Activated CD8-positive, alpha-beta memory T cell treated with anti-CD3 and anti-CD28 coated beads for 4 hours (primary cell): ENCODE measurements at regions not wholly inside any gene's neighbourhood (a gene's known extent, or its start where the extent isn't known, plus 50 kb on each side); places are given as distances from the start of the nearest gene placed in this dataset.
"Not testable (repeated sequence)": the region's sequence is repeated elsewhere in the genome, so short reads cannot be mapped to it uniquely, and the experiment has no call there.

ENCODE experiments used
- DNase-seq, 2 donors: peaks; one replicate each; pipeline ENCODE4 v3.0.0-alpha.2; 2020; ENCODE audit warnings: low read depth in 2 of 2

GRCh38 chr13:48808683-48809082, 155.0 kb downstream of the CYSLTR2 start:
- no peak for DNase-seq

GRCh38 chr13:48810013-48810412, 156.3 kb downstream of the CYSLTR2 start:
- DNase-seq, result no peak

GRCh38 chr13:48813518-48813917, 159.8 kb downstream of the CYSLTR2 start:
- DNase-seq, result no peak

GRCh38 chr13:48816700-48817099, 159.0 kb upstream of the FNDC3A start:
- DNase-seq, result no peak

DNA sequence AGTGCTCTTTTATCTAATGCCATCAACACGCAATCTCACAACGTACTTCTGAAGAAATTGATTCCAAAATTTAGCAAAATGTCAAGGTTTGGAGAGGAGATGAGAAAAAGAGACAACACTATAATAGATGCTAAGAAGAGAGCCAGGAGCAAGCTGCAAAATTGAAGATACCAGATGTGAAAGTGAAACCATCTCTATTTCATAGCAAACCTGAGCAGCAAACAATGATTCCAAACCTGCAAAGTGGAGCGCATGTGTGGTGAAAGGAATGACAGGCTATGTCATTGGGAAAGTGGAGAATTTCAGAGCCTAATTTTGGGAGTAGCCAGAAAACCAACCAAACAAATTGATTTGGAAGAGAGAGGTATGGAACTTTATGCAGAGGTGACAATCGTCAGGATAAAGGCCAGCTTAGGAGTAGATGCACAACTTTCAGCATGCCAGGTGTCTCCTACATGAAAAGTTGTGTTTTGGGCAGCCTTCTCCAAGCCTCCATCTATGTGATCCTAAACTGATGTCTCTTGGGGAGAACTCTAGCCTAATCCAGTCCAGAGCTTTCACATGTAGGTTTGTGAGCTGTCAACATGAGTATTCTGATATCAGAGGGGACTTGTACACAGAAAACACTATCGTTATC, 158.4 kb upstream of the FNDC3A start:
- no peak for DNase-seq

- no peak for DNase-seq
Observed at GRCh38 chr13:48818495-48819356, 157.0 kb upstream of the FNDC3A start.

DNA sequence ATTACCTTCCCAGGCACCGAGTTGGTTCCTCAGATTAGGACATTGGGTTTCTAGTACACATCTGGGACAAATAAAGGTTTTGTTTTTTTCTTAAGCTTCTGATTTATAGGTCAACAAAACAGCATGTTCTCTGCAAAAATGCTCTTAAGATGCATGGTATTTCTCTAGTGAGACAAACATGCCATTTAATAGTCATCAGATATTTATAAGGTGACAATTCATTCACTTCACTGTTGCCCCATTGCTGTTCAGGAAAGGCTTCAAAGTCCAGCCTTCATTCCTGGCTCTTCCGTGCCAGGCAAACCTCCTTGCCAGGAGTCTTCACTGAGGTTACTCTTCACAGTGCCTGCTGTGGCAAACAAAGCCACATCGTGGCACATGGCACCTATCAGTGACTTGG, 156.3 kb upstream of the FNDC3A start:
- no peak for DNase-seq

DNA sequence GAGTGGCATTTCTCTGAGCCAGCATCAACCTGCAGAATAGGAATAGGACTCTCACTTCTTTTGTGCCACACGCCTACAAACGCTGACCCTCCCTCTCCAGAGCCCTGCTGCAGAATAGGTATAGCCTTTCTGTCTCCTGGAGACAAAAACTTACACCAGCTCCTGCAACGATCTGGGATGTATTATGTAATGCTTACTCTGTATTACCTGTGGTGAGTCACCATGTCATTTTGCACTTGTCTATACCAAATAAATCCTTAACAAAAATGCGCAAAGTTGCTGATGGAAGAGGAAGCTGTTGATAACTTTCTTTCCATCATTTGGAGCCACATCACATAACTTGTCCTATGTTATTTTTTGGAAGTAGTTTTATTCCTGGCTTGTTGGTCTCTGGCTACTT, 155.8 kb upstream of the FNDC3A start:
- DNase-seq, result no peak

GRCh38 chr13:48823526-48823925, 152.2 kb upstream of the FNDC3A start:
- not testable (repeated sequence) for DNase-seq

- no peak for DNase-seq
Observed at GRCh38 chr13:48826039-48826438, 149.7 kb upstream of the FNDC3A start.

GRCh38 chr13:48826922-48827454, 148.7 kb upstream of the FNDC3A start:
- not testable (repeated sequence) for DNase-seq

- DNase-seq, result no peak
Observed at GRCh38 chr13:48827709-48828108, 148.0 kb upstream of the FNDC3A start.

- DNase-seq, result no peak
Observed at GRCh38 chr13:48828962-48829411, 146.7 kb upstream of the FNDC3A start.

DNA sequence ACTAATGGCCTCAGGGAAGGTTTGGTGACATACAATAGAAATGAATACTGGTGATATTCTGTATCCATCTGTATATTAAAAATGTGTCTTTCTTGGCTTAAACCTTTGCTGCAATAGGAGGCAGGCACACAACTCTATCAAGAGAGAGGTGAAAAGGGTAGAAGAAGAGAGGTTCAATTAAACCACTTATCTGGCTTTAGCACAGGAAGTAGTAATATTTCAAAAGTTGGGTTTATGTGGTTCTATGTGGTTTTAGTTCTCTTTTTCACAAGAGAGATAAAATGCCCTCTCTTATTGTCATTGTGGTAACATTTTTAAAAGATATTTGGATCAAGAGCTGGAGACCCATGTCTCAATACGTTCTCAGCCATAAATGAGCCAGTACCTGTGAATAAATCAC, 146.2 kb upstream of the FNDC3A start:
- no peak for DNase-seq

- no peak for DNase-seq
Observed at GRCh38 chr13:48831248-48831647, 144.5 kb upstream of the FNDC3A start.

GRCh38 chr13:48833412-48833811, 142.3 kb upstream of the FNDC3A start:
- no peak for DNase-seq

- DNase-seq, result not testable (repeated sequence)
Observed at GRCh38 chr13:48835326-48835725, 140.4 kb upstream of the FNDC3A start.

- DNase-seq, result no peak
Observed at GRCh38 chr13:48838193-48838973, 137.3 kb upstream of the FNDC3A start.

- no peak for DNase-seq
Observed at GRCh38 chr13:48839171-48839570, 136.5 kb upstream of the FNDC3A start.

DNA sequence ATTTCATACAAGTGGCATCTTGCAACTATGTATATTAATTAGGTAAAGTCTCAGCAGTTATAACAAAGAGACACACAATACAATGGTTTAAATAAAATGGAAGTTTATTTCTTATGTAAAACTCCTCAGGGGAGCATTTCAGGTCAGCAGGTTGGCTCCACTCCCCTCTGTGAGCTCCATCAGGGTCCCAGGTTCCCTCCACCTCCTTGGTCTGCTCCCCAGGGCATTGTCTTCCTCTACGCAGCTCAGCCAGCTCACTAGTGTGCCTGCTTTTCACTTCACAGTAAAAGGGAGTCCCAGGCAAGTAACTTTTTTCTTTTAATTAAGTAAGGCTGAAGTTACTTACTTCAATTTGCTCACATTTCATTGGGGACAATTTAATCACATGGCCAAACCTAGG, 135.3 kb upstream of the FNDC3A start:
- no peak for DNase-seq

GRCh38 chr13:48842316-48842715, 133.4 kb upstream of the FNDC3A start:
- DNase-seq, result no peak
